CD4-positive, alpha-beta T cell treated with Interleukin-4 for 4 hours (primary cell): ENCODE measurements at regions not wholly inside any gene's neighbourhood (a gene's known extent, or its start where the extent isn't known, plus 50 kb on each side); places are given as distances from the start of the nearest gene placed in this dataset.

Experiments used
- DNase-seq: peaks from one replicate; pipeline ENCODE4 v3.0.0-alpha.2; 2020

GRCh38 chr20:19079536-19080299, 132.7 kb upstream of the SLC24A3 start:
- DNase-seq = no peak

GRCh38 chr20:19081937-19082336, 130.5 kb upstream of the SLC24A3 start:
- DNase-seq = no peak

- DNase-seq = no peak
These were observed 129.3 kb upstream of the SLC24A3 start for GRCh38 chr20:19083136-19083621.

- DNase-seq = no peak
These were observed 122.1 kb upstream of the SLC24A3 start for GRCh38 chr20:19090332-19090731.

- no peak for DNase-seq
These were observed 117.4 kb upstream of the SLC24A3 start for GRCh38 chr20:19094959-19095541.

GRCh38 chr20:19095762-19096161, 116.7 kb upstream of the SLC24A3 start:
- no peak for DNase-seq

GRCh38 chr20:19096843-19097242, 115.6 kb upstream of the SLC24A3 start:
- DNase-seq = no peak

- no peak for DNase-seq
These were observed 114.3 kb upstream of the SLC24A3 start for GRCh38 chr20:19098117-19098516.

- no peak for DNase-seq
These were observed 113.5 kb upstream of the SLC24A3 start for GRCh38 chr20:19098806-19099578.

- no peak for DNase-seq
These were observed 112.6 kb upstream of the SLC24A3 start for GRCh38 chr20:19099596-19100545.

GRCh38 chr20:19100975-19101374, 111.5 kb upstream of the SLC24A3 start:
- no peak for DNase-seq

- DNase-seq = no peak
These were observed 108.3 kb upstream of the SLC24A3 start for GRCh38 chr20:19104186-19104585.

GRCh38 chr20:19108155-19108554, 104.3 kb upstream of the SLC24A3 start:
- no peak for DNase-seq

- DNase-seq = no peak
These were observed 102.2 kb upstream of the SLC24A3 start for GRCh38 chr20:19110285-19110684.

GRCh38 chr20:19110881-19111460, 101.5 kb upstream of the SLC24A3 start:
- DNase-seq = no peak

- DNase-seq = no peak
These were observed 99.6 kb upstream of the SLC24A3 start for GRCh38 chr20:19112828-19113227.

- no peak for DNase-seq
These were observed 99.0 kb upstream of the SLC24A3 start for GRCh38 chr20:19113343-19113930.

GRCh38 chr20:19114410-19114809, 98.0 kb upstream of the SLC24A3 start:
- DNase-seq = no peak

GRCh38 chr20:19115581-19115980, 96.9 kb upstream of the SLC24A3 start:
- no peak for DNase-seq

- no peak for DNase-seq
These were observed 92.4 kb upstream of the SLC24A3 start for GRCh38 chr20:19120011-19120410.

GRCh38 chr20:19120569-19120968, 91.9 kb upstream of the SLC24A3 start:
- no peak for DNase-seq

GRCh38 chr20:19121463-19121862, 91.0 kb upstream of the SLC24A3 start:
- no peak for DNase-seq
